ENCODE measurements at regions not wholly inside any gene's neighbourhood (a gene's known extent, or its start where the extent isn't known, plus 50 kb on each side); places are given as distances from the start of the nearest gene placed in this dataset.

DNA sequence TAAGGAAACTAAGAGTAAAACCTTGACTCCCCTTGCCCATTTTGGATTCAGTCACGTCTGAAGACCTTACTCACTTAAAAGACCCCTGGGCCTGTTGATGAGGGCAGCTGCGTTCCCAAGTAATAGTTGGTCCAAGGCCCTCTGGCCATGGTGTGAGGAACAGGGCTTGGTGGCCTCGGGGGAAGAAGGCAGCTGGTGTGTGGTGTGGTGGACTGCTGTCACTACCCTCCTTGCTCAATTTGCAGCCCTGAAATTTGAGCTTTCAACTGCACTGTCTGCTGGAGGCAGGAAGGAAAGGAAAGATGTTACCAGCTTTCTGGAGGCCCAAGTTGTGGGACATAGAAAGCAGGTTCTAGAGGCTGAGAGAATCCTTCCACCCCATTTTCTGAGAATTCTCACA, 128.2 kb downstream of the SLC38A6 start:
- intact Hi-C loops (cut with micrococcal nuclease): no loop called here

DNA sequence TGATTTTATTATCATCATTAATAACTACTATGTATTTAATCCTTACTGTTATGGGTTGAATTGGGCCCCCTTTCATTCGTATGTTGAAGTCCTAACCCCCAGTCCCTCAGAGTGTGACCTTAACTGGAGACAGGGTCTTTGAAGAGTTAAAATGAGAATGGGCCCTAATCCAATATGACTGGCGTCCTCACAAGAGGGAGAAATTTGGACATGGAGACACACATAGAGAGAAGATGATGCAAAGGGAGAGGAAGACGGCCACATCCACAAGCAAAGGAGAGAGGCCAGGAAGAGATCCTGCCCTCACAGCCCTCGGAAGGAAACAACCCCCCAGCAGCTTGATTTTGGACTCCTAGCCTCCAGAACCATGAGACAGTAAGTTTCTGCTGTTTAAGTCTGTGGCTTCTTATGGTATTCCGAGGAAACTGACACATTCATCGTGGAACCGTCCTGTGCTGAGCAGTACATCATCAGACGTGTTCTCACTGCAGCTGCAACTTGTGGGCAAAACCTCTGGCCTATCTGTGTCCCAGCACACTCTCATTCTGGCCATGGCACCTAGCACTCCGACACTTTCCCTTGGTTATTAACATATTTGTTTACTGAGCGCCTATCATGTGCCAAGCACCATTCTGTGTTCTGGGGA, 127.6 kb downstream of the SLC38A6 start:
- intact Hi-C loops (cut with micrococcal nuclease): no loop called here

DNA sequence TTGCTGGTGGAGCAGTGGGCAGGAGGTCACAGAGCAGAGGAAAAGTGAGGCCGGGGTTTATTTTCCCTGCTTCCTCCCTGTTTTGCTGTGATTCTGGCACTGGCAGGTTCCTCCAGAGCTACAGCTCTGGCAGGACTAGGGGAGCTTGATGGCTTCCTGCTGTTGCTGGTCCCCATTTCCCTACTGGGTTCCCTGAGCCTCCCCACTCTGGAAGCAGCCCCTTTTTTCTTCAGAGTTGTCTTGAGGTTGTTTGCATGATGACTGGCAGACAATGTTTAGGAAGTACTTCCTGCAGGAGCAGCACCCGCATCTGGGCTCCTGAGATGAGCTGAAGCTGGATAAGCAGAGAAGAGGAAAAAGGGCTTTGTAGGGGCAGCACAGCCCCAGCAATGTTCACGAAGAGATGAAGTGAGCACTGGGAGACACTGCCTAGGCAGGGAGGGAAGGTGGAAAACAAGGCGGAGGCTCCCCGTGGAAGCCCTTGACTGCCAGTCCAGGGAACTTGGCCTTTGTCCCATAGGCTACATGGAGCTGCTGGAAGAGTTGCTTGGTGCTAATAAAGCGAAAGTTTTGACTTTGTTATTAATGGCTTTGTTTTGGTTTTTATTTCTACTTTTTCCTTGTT, 126.9 kb downstream of the SLC38A6 start:
- intact Hi-C loops (cut with micrococcal nuclease): no loop called here

DNA sequence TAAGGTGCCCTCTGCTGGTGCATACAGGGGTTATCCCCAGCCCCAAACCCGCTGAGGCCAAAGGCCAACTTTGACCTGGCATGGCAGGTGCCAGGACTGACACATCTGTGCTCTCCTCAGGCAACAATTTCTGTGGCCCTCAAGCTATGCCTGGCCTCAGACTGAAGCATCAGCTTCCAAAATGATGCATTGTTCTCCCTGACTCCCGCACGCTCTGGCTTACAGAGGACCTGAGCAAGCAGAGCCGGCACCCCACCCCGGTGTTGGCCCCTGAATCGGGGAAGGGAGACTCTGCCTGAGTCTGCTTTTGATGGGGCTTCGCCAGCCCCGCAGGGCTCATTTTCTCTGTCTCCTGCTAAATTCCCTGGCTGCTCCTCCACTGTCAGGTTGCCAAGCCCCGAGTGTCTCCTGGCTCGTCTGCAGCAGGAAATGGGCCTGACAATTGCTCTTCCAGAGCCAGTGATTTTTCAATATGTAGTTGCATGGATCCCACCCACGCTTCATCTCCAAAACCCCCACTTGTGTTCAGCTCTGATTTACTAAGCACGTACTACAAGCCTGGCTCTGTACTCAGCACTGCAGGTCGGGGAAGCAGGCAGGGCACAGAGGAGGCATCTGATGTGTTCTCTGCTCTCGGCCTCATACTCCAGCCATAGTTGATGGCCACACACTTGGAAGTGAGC, 126.1 kb downstream of the SLC38A6 start:
- intact Hi-C loops (cut with micrococcal nuclease): no loop called here

DNA sequence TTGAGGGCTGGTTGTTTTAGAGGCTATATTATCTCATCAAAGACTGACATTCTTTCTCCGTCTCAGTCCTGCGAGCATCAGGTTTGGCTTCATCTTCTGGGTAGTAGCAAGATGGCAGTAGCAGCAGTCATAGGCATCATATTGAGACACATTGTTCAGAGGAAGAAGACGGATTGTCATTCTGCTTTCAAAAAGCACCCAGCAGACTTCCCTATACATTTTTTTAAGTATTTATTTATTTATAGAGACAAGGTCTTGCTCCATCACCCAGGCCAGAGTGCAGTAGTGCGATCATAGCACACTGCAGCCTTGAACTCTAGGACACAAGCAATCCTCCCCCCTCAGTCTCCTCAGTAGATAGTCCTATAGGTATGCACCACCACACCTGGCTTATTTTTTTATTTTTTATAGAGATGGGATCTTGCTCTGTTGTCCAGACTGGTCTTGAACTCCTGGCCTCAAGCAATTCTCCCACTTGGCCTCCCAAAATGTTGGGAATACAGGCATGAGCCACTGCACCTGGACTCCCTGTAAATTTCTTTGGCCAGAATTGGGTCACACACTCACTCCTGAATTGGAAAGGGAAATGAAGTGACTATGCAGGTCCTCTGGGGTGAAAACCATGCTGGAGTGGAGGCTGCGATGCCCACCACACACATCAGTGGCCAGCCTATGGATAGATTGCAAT, 125.4 kb downstream of the SLC38A6 start:
- intact Hi-C loops (cut with micrococcal nuclease): no loop called here

DNA sequence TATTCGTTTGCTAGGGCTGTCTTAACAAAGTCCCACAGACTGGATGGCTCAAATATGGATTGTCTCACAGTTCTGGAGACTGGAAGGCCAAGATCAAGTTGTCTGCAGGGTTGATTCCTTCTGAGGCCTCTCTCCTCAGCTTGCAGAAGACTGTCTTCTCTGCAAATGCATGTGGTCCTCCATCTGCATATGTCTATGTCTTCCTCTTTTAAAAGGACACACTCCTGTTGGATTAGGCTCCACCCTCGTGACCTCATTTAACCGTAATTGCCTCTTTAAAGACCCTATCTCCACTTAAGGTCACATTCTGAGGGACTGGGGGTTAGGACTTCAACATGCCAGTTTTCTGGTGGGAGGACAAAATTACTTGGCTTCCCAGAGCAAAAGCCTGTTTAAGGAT, 123.3 kb downstream of the SLC38A6 start:
- intact Hi-C loops (cut with micrococcal nuclease): no loop called here

DNA sequence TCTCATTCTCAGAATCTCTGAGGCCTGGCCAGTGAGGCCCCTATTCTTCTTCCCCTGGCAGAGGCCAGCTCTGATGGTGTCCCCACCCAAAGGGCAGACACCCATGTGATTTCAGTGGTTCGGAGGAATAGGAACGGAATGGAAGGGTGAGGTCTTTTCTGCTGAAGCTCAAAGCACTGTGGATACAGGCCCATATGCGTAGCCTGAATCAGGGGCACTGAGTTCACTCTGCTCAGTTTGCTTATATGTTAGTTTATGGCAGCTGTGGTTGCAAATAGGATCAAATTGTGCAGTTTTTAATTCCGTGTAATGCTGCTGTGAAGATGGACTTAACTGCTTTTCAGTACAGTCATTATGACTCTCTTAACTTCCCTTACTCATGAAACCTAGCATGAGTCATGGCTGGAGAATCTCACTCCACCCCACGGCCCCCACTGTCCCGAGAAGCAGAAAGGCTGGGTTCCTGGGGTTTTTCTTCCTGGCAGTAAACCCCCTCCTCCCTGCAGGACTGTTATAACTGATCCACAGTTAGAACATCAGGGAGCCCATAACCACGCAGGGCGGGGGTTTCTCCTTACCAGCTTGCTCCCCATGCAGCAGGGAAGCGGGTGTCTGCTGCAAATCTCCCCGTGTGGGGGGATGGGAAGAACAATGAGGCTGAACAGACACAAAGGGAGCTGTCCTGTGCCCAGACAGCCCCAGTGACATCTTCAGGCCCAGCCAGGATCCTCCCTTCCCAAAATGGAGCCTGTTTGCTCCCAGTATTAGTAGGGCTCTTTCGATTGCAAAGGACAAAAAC, 122.7 kb downstream of the SLC38A6 start:
- intact Hi-C loops (cut with micrococcal nuclease): no loop called here

DNA sequence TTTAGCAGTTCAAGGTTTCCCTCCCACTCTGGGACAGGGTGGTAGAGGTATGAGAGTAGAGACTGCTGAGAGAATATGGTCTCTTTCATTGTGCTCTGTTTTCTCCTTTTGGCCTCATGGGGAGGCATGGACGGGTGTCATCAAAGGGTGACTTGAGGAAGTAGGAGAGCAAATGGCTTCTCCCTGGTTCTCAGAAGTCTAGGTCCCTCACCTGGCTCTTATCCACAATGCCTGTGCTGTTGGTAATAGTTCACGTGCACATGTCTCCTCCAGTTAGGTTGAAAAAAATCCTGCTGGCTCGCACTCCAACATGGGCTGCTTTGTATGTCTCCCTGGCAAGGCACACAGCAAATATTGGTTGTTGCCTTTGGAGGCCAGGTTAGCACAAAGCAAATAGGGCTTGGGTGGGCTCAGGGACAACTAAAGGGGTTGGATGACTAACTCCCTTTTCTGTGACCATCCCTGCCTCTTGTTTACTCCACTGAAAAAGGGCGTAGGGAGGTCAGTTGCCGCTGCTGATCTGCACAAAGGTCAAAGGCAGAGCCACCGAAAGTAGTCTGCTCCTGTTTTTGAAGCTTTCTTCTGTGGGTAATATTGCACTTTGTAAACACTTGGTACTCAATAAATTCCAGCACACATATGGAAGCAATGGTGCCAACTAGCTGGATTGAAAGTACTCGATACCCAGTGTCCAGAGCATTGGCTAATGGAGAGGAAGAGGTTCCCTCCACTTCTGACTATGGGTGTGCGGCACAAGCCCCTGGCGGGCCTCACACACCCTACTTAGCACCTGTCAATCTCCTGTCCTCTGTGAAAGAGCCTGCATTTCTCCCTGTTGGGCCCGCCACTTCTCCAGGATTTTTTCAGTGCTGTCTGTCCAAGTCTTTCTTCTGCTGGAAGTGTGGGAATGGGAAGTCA, 121.8 kb downstream of the SLC38A6 start:
- intact Hi-C loops (cut with micrococcal nuclease): no loop called here
